A549 (cell line): ENCODE measurements at regions not wholly inside any gene's neighbourhood (a gene's known extent, or its start where the extent isn't known, plus 50 kb on each side); places are given as distances from the start of the nearest gene placed in this dataset.

ENCODE experiments used
- ATAC-seq, 2 experiments: fragments of 200-7000 bp in 1 of 2; fragments of >200 bp in 1 of 2; cut with Nextera tagmentation in 1 of 2; cut with Tn5 transposase in 1 of 2; 3 replicates each; pipeline versions ENCODE4 v1.8.0 to v1.9.1; 2018 to 2020; ENCODE audit warnings: mild to moderate bottlenecking in 1 of 2, moderate library complexity in 1 of 2
- CTCF ChIA-PET: fragments of 300-600 bp; sonication (Branson Sonifier 250); formaldehyde crosslinking; extraction: SDS; loops from one replicate; lab custom pipeline; 2021; ENCODE audit warnings: antibody characterized with exemption, inconsistent platforms; lab: Yijun Ruan, JAX
- POLR2A ChIA-PET: fragments of 350-600 bp; formaldehyde crosslinking; extraction: SDS; loops from one replicate; lab custom pipeline; 2021; ENCODE audit warnings: antibody characterized with exemption, inconsistent platforms; lab: Yijun Ruan, JAX
- DNase-seq, 2 experiments: peaks; one replicate each; pipeline versions ENCODE4 v3.0.0 to v3.0.0-alpha.2; 2011 to 2016; ENCODE audit warnings: low read depth in 1 of 2, low spot score in 1 of 2
- FAIRE-seq: peaks from 2 replicates; lab custom pipeline; 2011; peaks lifted over from hg19 to GRCh38; lab: Jason Lieb, UNC
- H3K27ac ChIP-seq, 2 experiments: fragments of >200 bp; sonication (Bioruptor Twin); formaldehyde crosslinking; 3 replicates each; pipeline ENCODE4 v1.5.1; 2016 to 2017
- H3K4me1 ChIP-seq: fragments of >200 bp; sonication (Bioruptor Twin); formaldehyde crosslinking; 3 replicates; pipeline ENCODE4 v1.6.1; 2016
- H3K4me2 ChIP-seq: fragments of >200 bp; sonication (Bioruptor Twin); formaldehyde crosslinking; 3 replicates; pipeline ENCODE4 v1.6.1; 2016
- H3K4me3 ChIP-seq: fragments of >200 bp; sonication (Bioruptor Twin); formaldehyde crosslinking; 3 replicates; pipeline ENCODE4 v1.5.1; 2016
- H3K9me3 ChIP-seq: fragments of >200 bp; sonication (Bioruptor Twin); formaldehyde crosslinking; 3 replicates; pipeline ENCODE4 v1.6.1; 2016
- BCL3 ChIP-seq: fragments of >200 bp; sonication (Bioruptor Twin); formaldehyde crosslinking; IDR thresholded peaks from 3 replicates; pipeline ENCODE4 v1.6.1; 2016
- CEBPB ChIP-seq, 2 experiments: fragments of >200 bp in 1 of 2; sonication (Bioruptor Twin) in 1 of 2; formaldehyde crosslinking in 1 of 2; IDR thresholded peaks; 2 replicates each; pipeline ENCODE4 v1.6.1; 2012 to 2016
- CHD2 ChIP-seq: fragments of 150-350 bp; IDR thresholded peaks from 2 replicates; pipeline ENCODE4 v1.6.1; 2014; ENCODE audit warnings: low read length; ENCODE audit not compliant: partially characterized antibody
- EHF ChIP-seq: fragments of 250-450 bp; sonication (Bioruptor Pico); IDR thresholded peaks from 2 replicates; pipeline ENCODE4 v1.5.0; 2020; ENCODE audit warnings: mild to moderate bottlenecking
- ELK1 ChIP-seq: fragments of 150-350 bp; IDR thresholded peaks from 2 replicates; pipeline ENCODE4 v1.6.1; 2014; ENCODE audit warnings: low read depth, mild to moderate bottlenecking, low read length
- FOXS1 ChIP-seq: fragments of 250-450 bp; sonication (Bioruptor Pico); IDR thresholded peaks from 2 replicates; pipeline ENCODE4 v1.5.0; 2020; ENCODE audit warnings: mild to moderate bottlenecking, moderate library complexity
- HDAC2 ChIP-seq: fragments of 200-600 bp; sonication (generic); IDR thresholded peaks from 2 replicates; pipeline ENCODE4 v1.6.1; 2016
- HOXB13 ChIP-seq: fragments of 250-450 bp; sonication (Bioruptor Pico); IDR thresholded peaks from 2 replicates; pipeline ENCODE4 v1.5.0; 2020; ENCODE audit warnings: low read depth, mild to moderate bottlenecking, moderate library complexity
- KDM5A ChIP-seq: fragments of 200-600 bp; sonication (generic); IDR thresholded peaks from 2 replicates; pipeline ENCODE4 v1.6.1; 2016; ENCODE audit warnings: antibody characterized with exemption, mild to moderate bottlenecking
- MAFK ChIP-seq: fragments of 450-650 bp; IDR thresholded peaks from 2 replicates; pipeline ENCODE4 v1.6.1; 2014; ENCODE audit not compliant: partially characterized antibody
- MAZ ChIP-seq: fragments of 150-350 bp; IDR thresholded peaks from 2 replicates; pipeline ENCODE4 v1.6.1; 2014; ENCODE audit warnings: antibody characterized with exemption, low read depth, low read length, borderline replicate concordance
- NFE2L2 ChIP-seq: fragments of 150-350 bp; conservative IDR thresholded peaks from 2 replicates; pipeline ENCODE4 v1.6.1; 2014; ENCODE audit warnings: low read length
- POLR2A ChIP-seq: IDR thresholded peaks from 2 replicates; pipeline ENCODE4 v1.6.1; 2012; ENCODE audit warnings: mild to moderate bottlenecking, low read length
- POLR2AphosphoS2 ChIP-seq: conservative IDR thresholded peaks from 2 replicates; pipeline ENCODE4 v1.6.1; 2012; ENCODE audit warnings: low read length, improper control_type of control experiment, inconsistent platforms
- RAD21 ChIP-seq, 2 experiments: fragments of >200 bp in 1 of 2; sonication (Bioruptor Twin) in 1 of 2; formaldehyde crosslinking in 1 of 2; IDR thresholded peaks in 1 of 2; conservative IDR thresholded peaks in 1 of 2; 2 replicates in 1 of 2; 3 replicates in 1 of 2; pipeline ENCODE4 v1.6.1; 2012 to 2018; ENCODE audit warnings: inconsistent platforms in 1 of 2
- RCOR1 ChIP-seq: fragments of 150-350 bp; IDR thresholded peaks from 2 replicates; pipeline ENCODE4 v1.6.1; 2014; ENCODE audit warnings: antibody characterized with exemption, low read length, low read depth
- REST ChIP-seq: fragments of 200-600 bp; sonication (generic); IDR thresholded peaks from 2 replicates; pipeline ENCODE4 v1.6.1; 2016; ENCODE audit warnings: antibody characterized with exemption, mild to moderate bottlenecking, moderate library complexity
- ZC3H11A ChIP-seq: fragments of 450-650 bp; IDR thresholded peaks from 2 replicates; pipeline ENCODE4 v1.6.1; 2014; ENCODE audit warnings: antibody characterized with exemption, mild to moderate bottlenecking
- ZSCAN20 ChIP-seq: fragments of 250-450 bp; sonication (Bioruptor Pico); IDR thresholded peaks from 2 replicates; pipeline ENCODE4 v1.8.0; 2022; ENCODE audit warnings: mild to moderate bottlenecking, moderate library complexity
- WGBS: methylation state at CpG from one replicate; pipeline ENCODE4 v1.1.6; 2017; ENCODE audit errors: missing lambda C conversion rate; 5-methylcytosine and 5-hydroxymethylcytosine counted together
- TF ChIP-seq, protein P1 (sequence below): fragments of >200 bp; sonication (Bioruptor Twin); formaldehyde crosslinking; IDR thresholded peaks from 2 replicates; pipeline ENCODE4 v1.6.1; 2016

GRCh38 chr2:16142383-16143361, 202.3 kb downstream of the MYCN start:
- TF ChIP-seq POLR2AphosphoS2 (no peak), CHD2 (peak; percentile 15)
- ChIA-PET CTCF (no interaction called here), POLR2A (no interaction called here)
- Histone ChIP-seq H3K9me3 (no peaks in the 10 kb centered on the region), H3K4me2 (no peak overlapping the region), H3K4me3 (no peak overlapping the region), H3K27ac (no peak overlapping the region), H3K4me1 (0 out of 3 replicates have a peak, but pooled peaks cover 5% of the 10 kb centered on the region)
- FAIRE-seq (no peak), DNase-seq (no peak), ATAC-seq (peak; percentile 47 to 60; a peak in 4 of 6 replicates)
- 46% methylated on average over 9 of the region's 9 CpGs for WGBS

- no peak for TF ChIP-seq POLR2AphosphoS2
- TF ChIP-seq NFE2L2: no peak
- no peak for TF ChIP-seq ZSCAN20
- TF ChIP-seq MAFK: no peak
- TF ChIP-seq ZC3H11A: no peak
- no peak for TF ChIP-seq HDAC2
- TF ChIP-seq, protein P1, sequence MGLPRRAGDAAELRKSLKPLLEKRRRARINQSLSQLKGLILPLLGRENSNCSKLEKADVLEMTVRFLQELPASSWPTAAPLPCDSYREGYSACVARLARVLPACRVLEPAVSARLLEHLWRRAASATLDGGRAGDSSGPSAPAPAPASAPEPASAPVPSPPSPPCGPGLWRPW: no peak
- TF ChIP-seq RCOR1: no peak
- TF ChIP-seq ELK1: no peak
- no peak for TF ChIP-seq CEBPB (IDR thresholded peaks at IDR 0.05)
- no peak for TF ChIP-seq KDM5A
- TF ChIP-seq RAD21 (conservative IDR thresholded peaks at IDR 0.05 in 1 of 2, IDR thresholded peaks at IDR 0.05 in 1 of 2): no peak
- TF ChIP-seq REST: no peak
- no peak for TF ChIP-seq FOXS1 (CRISPR knock-in tag)
- no peak for TF ChIP-seq EHF (CRISPR knock-in tag)
- no peak for TF ChIP-seq POLR2A
- no peak for TF ChIP-seq HOXB13 (CRISPR knock-in tag)
- no peak for TF ChIP-seq BCL3
- no peak for TF ChIP-seq MAZ
- H3K27ac ChIP-seq: no peak overlapping the region
- no peak for DNase-seq
- 0% methylated on average over 2 of the region's 2 CpGs for WGBS
- no peaks in the 10 kb centered on the region for H3K9me3 ChIP-seq
- no peak overlapping the region for H3K4me2 ChIP-seq
- H3K4me3 ChIP-seq: no peak overlapping the region
- CTCF ChIA-PET: no interaction called here
- 0 out of 3 replicates have a peak, but pooled peaks cover 5% of the 10 kb centered on the region for H3K4me1 ChIP-seq
- no peak for FAIRE-seq
- POLR2A ChIA-PET: no interaction called here
- ATAC-seq: no peak
Observed at GRCh38 chr2:16141641-16141921, 201.2 kb downstream of the MYCN start.
